Glutamatergic neuron (in vitro differentiated cells): ENCODE measurements at regions not wholly inside any gene's neighbourhood (a gene's known extent, or its start where the extent isn't known, plus 50 kb on each side); places are given as distances from the start of the nearest gene placed in this dataset.

Source experiments
- DNase-seq: peaks from one replicate; pipeline ENCODE4 v3.0.0; 2022
- H3K27ac Mint-ChIP-seq: one replicate; pipeline ENCODE4 v1.8.0; 2020; ENCODE audit warnings: mild to moderate bottlenecking, mixed read lengths, inconsistent platforms; ENCODE audit not compliant: unreplicated experiment
- H3K27me3 Mint-ChIP-seq: one replicate; pipeline ENCODE4 v1.8.0; 2020; ENCODE audit warnings: mild to moderate bottlenecking, moderate library complexity, mixed read lengths, inconsistent platforms; ENCODE audit not compliant: unreplicated experiment
- H3K36me3 Mint-ChIP-seq: one replicate; pipeline ENCODE4 v1.8.0; 2020; ENCODE audit warnings: mild to moderate bottlenecking, mixed read lengths, inconsistent platforms; ENCODE audit not compliant: unreplicated experiment
- H3K4me1 Mint-ChIP-seq: one replicate; pipeline ENCODE4 v1.8.0; 2020; ENCODE audit warnings: mild to moderate bottlenecking, low read depth, mixed read lengths, inconsistent platforms; ENCODE audit not compliant: unreplicated experiment
- H3K4me3 Mint-ChIP-seq: one replicate; pipeline ENCODE4 v1.8.0; 2020; ENCODE audit warnings: mild to moderate bottlenecking, mixed read lengths, inconsistent platforms; ENCODE audit not compliant: unreplicated experiment
- H3K9me3 Mint-ChIP-seq: one replicate; pipeline ENCODE4 v1.8.0; 2020; ENCODE audit warnings: mild to moderate bottlenecking, moderate library complexity, mixed read lengths, inconsistent platforms; ENCODE audit not compliant: unreplicated experiment
- TF ChIP-seq, protein P1 (sequence below): fragments of 200-600 bp; sonication (generic); IDR thresholded peaks from one replicate; pipeline ENCODE4 v1.5.0; 2021; ENCODE audit not compliant: partially characterized antibody, unreplicated experiment

DNA sequence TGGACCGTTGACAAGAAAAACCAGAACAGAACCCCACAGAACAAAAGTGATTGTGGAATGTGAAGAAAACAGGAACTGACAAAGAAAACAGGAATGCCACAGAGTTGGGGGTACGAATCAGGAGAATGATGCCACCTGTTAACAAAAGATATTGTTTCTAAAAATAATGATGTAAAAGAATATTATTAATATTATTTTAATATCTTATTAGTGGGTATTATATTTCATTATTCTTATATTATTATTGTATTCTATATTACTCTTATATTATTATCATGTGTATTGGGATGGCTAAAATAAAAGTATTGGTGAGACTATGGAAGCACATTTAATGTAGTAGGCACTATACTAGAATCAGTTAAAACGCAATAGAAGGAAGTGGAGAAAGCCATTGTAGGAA is 659.0 kb upstream of the PCDH15 start:
- no peak for DNase-seq
- TF ChIP-seq, protein P1, sequence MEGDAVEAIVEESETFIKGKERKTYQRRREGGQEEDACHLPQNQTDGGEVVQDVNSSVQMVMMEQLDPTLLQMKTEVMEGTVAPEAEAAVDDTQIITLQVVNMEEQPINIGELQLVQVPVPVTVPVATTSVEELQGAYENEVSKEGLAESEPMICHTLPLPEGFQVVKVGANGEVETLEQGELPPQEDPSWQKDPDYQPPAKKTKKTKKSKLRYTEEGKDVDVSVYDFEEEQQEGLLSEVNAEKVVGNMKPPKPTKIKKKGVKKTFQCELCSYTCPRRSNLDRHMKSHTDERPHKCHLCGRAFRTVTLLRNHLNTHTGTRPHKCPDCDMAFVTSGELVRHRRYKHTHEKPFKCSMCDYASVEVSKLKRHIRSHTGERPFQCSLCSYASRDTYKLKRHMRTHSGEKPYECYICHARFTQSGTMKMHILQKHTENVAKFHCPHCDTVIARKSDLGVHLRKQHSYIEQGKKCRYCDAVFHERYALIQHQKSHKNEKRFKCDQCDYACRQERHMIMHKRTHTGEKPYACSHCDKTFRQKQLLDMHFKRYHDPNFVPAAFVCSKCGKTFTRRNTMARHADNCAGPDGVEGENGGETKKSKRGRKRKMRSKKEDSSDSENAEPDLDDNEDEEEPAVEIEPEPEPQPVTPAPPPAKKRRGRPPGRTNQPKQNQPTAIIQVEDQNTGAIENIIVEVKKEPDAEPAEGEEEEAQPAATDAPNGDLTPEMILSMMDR: no peak
- no peaks in the 10 kb centered on the region for H3K9me3 Mint-ChIP-seq
- H3K4me3 Mint-ChIP-seq: no peak overlapping the region
- no peaks in the 10 kb centered on the region for H3K27me3 Mint-ChIP-seq
- no peaks in the 10 kb centered on the region for H3K36me3 Mint-ChIP-seq
- no peak overlapping the region for H3K27ac Mint-ChIP-seq
- no peaks in the 10 kb centered on the region for H3K4me1 Mint-ChIP-seq

DNA sequence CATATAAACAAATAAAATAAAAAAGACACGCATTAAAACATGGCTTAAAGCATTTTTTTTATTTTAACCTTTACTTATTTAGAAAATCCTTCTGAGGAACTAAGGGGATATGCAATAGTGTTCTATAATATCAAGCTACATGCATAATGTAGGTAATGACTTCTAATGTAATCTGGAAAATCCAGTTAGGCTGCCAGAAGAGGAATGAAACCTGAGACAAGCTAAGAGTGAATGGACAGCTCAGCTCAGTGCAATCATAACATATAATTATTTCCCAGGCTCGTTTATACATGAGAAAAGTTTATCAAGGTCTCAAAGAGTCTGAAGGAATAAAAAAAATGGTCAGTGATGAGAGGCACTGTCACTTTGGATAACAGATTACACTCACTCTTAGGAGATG is 649.0 kb upstream of the PCDH15 start:
- Mint-ChIP-seq H3K27ac (no peak overlapping the region), H3K27me3 (no peaks in the 10 kb centered on the region), H3K4me1 (no peaks in the 10 kb centered on the region), H3K36me3 (no peaks in the 10 kb centered on the region), H3K9me3 (no peaks in the 10 kb centered on the region), H3K4me3 (no peak overlapping the region)
- no peak for DNase-seq
- TF ChIP-seq, protein P1: no peak

DNA sequence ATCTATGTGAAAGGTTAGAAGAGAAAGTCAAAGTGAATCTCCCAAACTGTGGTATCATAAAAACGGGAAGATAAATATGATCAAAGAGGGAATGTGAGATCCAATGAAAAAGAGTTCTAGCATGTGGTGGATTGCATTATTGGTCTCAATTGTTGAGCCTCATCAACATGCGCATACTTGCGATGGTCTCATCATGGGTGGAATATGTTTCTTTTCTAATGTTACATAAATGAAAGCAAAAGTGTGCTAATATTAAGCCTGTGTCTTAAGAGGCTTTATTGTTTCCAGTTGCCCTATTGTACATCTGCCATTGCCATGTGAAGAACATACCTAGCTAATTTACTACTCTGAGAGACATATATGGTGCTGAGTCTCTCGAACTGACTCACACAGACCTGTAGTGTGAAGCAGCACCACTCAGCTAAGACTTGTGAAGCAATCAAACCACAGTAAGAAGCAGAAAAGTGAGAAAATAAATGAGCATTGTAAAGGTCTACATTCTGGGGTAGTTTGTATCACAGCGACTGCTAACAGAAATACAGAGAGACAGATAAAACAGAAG is 645.5 kb upstream of the PCDH15 start:
- H3K9me3 Mint-ChIP-seq: no peaks in the 10 kb centered on the region
- H3K4me3 Mint-ChIP-seq: no peak overlapping the region
- DNase-seq: no peak
- H3K36me3 Mint-ChIP-seq: no peaks in the 10 kb centered on the region
- H3K27ac Mint-ChIP-seq: no peak overlapping the region
- TF ChIP-seq, protein P1: no peak
- H3K27me3 Mint-ChIP-seq: no peaks in the 10 kb centered on the region
- no peaks in the 10 kb centered on the region for H3K4me1 Mint-ChIP-seq

DNA sequence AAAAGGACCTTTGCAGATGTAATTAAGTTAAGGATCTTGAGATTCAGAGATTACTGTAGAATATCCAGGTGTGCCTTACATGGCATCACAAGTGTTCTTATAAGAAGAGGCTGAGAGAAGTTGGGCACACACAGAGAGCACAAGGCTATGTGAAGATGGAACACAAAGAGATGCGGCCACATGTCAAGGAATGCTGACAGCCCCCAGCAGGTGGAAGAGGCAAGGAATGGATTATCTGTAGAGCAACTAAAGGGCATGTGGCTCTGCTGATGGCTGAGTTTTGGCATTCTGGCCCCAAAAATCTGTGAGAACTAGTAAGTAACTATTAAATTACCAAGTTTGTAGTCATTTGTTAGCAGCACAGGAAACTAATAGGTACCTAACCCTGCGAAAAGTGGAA is 640.7 kb upstream of the PCDH15 start:
- H3K27me3 Mint-ChIP-seq: peaks cover 2% of the 10 kb centered on the region
- H3K36me3 Mint-ChIP-seq: no peaks in the 10 kb centered on the region
- TF ChIP-seq, protein P1: no peak
- no peak overlapping the region for H3K27ac Mint-ChIP-seq
- no peaks in the 10 kb centered on the region for H3K4me1 Mint-ChIP-seq
- no peak for DNase-seq
- no peaks in the 10 kb centered on the region for H3K9me3 Mint-ChIP-seq
- no peak overlapping the region for H3K4me3 Mint-ChIP-seq

DNA sequence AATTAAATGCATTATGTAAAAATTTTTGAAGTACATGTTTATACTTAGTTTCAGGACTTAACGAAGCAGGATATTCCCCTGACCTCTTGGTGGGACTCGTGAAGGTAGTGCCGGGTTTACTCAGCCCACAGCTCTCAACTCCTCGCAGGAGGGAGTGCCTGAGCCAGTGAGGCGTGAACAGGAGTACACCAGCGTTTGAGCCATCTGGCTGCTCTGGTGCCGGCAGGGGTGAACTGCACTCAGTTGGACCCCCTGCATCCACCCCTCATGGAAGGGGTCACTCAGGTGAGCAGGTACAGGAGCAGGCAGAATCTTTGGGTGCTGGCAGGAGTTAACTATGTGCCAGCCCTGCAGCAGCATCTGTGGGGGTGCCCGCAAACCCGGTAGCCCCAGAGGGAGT is 625.1 kb upstream of the PCDH15 start:
- no peak for DNase-seq
- no peak overlapping the region for H3K27ac Mint-ChIP-seq
- no peaks in the 10 kb centered on the region for H3K9me3 Mint-ChIP-seq
- H3K27me3 Mint-ChIP-seq: no peaks in the 10 kb centered on the region
- no peak overlapping the region for H3K4me3 Mint-ChIP-seq
- no peaks in the 10 kb centered on the region for H3K4me1 Mint-ChIP-seq
- no peaks in the 10 kb centered on the region for H3K36me3 Mint-ChIP-seq
- TF ChIP-seq, protein P1: no peak
